Retinal pigment epithelial cell (primary cell): ENCODE measurements at regions not wholly inside any gene's neighbourhood (a gene's known extent, or its start where the extent isn't known, plus 50 kb on each side); places are given as distances from the start of the nearest gene placed in this dataset.

Source experiments
- DNase-seq: peaks from one replicate; pipeline ENCODE4 v3.0.0-alpha.2; 2010; ENCODE audit warnings: low read depth
- H3K4me3 ChIP-seq: 2 replicates; pipeline ENCODE4 v1.5.1; 2011; ENCODE audit warnings: mild to moderate bottlenecking, low read length, control low read depth, moderate library complexity
- TF ChIP-seq, protein P1 (sequence below): conservative IDR thresholded peaks from 2 replicates; pipeline ENCODE4 v1.5.1; 2011; ENCODE audit warnings: low read depth, low read length, control low read depth, inconsistent platforms

DNA sequence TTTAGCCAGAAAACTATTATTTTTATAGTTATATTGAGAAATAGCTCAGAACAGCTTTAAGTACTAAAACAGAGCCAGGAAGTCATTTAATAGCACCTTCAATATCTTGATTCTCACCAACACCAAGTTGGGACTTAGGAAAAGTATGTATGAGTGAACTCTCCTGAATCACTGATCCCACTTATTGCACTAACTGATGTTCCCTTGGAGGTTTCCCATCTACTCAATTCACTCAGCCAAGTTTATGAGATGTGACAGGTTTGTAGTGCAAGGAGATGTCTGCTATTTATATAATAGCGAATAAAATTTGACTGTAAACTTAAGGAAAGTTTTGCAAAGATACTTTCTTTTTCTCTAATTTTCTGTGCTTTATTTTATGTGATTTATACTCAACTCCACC is 1147.6 kb upstream of the PCDH20 start:
- no peak overlapping the region for H3K4me3 ChIP-seq
- no peak for DNase-seq
- TF ChIP-seq, protein P1, sequence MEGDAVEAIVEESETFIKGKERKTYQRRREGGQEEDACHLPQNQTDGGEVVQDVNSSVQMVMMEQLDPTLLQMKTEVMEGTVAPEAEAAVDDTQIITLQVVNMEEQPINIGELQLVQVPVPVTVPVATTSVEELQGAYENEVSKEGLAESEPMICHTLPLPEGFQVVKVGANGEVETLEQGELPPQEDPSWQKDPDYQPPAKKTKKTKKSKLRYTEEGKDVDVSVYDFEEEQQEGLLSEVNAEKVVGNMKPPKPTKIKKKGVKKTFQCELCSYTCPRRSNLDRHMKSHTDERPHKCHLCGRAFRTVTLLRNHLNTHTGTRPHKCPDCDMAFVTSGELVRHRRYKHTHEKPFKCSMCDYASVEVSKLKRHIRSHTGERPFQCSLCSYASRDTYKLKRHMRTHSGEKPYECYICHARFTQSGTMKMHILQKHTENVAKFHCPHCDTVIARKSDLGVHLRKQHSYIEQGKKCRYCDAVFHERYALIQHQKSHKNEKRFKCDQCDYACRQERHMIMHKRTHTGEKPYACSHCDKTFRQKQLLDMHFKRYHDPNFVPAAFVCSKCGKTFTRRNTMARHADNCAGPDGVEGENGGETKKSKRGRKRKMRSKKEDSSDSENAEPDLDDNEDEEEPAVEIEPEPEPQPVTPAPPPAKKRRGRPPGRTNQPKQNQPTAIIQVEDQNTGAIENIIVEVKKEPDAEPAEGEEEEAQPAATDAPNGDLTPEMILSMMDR: no peak

DNA sequence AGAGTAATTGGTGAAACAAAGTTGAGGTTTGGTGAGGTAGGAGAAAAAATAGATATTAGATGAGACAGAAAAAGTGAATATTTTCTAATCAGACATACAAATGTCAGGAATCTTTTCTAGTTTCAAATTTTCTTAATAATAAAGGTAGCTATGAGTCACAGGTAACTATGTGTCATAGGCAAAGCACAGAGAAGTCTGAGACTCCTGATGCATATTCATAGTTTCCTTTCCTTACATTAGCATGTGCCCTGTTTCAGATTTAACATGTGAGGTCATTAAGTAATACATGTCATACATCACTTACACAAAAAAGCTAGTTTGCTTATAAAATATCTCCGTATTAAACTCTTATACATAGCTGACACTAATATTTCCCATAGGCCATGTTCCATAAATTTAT is 1141.3 kb upstream of the PCDH20 start:
- TF ChIP-seq, protein P1: no peak
- no peak for DNase-seq
- no peak overlapping the region for H3K4me3 ChIP-seq

DNA sequence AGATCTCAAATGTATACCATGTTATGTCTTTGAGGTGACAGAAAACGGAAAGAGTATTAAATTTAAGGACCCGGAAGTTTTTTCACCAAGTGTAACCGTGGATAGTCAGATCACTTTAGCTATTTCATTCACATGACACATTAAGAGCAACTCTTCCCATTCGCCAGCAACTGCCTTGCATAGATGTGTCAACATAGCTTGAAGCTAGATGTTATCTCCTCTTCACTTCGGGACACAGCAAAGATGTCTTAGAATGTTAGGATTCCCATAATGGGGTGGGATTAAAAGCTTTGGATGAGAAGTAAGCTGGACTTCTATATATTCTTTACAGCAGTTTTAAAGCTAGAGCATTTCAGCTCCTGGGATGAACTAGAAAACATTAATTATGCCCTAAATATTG is 1135.9 kb upstream of the PCDH20 start:
- no peak for DNase-seq
- TF ChIP-seq, protein P1: no peak

DNA sequence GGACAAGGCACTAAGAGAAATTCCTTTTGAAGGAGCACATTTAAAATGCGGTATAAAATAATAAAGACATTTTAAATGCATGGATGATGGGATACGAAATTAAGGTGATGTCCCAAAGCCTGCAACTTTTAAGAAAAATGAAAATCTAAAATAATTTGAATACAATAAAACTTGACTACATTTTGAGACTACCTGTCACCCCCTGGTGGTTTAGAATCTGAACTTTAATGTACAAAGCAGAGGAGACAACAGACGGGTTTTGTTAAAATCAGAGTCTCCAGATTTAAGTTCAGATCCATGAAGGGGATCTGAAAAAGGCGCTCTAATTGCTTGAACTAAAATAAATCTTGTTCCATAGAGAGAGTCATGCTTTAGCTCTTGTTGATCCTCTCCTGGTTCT is 1129.3 kb upstream of the PCDH20 start:
- no peak for DNase-seq
- H3K4me3 ChIP-seq: no peak overlapping the region

More for the DNA sequence above, 1135.9 kb upstream of the PCDH20 start:
- no peak overlapping the region for H3K4me3 ChIP-seq

DNA sequence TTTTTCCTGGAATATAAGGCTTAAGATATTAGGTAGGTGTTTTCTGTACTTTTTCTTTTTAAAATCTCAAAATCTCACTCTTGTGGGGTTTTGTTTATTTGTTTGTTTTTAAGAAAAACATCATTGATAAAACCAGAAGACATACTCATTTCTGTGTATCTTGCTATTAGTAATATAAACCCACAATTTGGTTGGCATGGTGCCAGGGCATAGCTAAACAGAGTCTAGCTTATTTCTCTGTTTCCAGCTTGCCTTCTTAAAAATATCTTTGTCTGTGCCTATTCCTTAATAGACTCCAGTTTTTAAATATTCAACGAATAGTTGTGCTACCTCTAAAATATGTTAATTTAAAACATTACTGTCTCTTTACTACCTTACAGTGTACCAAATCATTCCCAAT is 1121.9 kb upstream of the PCDH20 start:
- no peak for DNase-seq
- TF ChIP-seq, protein P1: no peak

More for the DNA sequence above, 1129.3 kb upstream of the PCDH20 start:
- TF ChIP-seq, protein P1: no peak

DNA sequence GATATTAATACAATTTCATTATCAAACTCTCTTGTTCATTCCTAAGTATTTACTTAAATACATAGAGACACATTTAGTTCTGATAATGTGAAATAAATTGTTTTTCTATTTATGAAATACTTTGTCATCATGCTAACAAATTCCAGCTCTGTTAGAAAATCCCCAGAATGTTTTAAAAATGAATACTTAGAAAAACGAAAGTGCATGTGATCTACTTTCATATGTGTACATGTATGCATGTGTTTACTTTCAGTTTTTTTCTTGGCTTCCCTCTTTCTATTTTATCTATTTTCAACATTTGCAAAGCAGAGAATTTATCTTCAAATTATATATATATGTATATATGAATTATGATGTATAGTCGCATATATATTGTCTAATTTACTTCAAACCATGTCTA is 1110.0 kb upstream of the PCDH20 start:
- TF ChIP-seq, protein P1: no peak
- DNase-seq: no peak
- H3K4me3 ChIP-seq: no peak overlapping the region

More for the DNA sequence above, 1121.9 kb upstream of the PCDH20 start:
- H3K4me3 ChIP-seq: no peak overlapping the region

DNA sequence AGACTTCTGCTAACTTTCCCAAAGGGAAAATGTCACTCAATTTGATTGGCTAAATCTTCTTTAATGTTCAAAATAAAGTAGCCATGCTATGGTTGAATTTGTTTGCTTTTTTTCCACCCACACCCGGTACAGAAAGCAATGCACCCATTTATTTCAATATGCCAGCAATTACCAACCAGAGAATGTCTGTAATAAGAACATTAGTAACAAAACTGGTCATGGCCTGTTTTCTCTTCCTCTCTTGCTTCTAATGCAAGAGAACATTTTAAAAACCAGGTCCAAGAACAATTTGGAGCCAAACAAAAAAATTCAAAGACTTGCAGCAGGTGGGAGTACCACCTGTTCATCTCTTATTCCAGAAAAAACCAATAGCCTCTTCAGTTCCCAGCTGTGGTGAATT is 1108.8 kb upstream of the PCDH20 start:
- DNase-seq: no peak
- H3K4me3 ChIP-seq: no peak overlapping the region
- TF ChIP-seq, protein P1: no peak
